Cerebellar cortex (tissue), 1 donor: ENCODE measurements at regions not wholly inside any gene's neighbourhood (a gene's known extent, or its start where the extent isn't known, plus 50 kb on each side); places are given as distances from the start of the nearest gene placed in this dataset.
"Not testable (repeated sequence)": the region's sequence is repeated elsewhere in the genome, so short reads cannot be mapped to it uniquely, and the experiment has no call there.

Source experiments
- DNase-seq: peaks from one replicate; pipeline ENCODE4 v3.0.0-alpha.2; 2015; ENCODE audit warnings: low spot score

GRCh38 chr6:48512390-48512789 is 401.4 kb upstream of the PTCHD4 start:
- DNase-seq = no peak

- no peak for DNase-seq
These were observed 400.4 kb upstream of the PTCHD4 start for GRCh38 chr6:48511378-48511777.

GRCh38 chr6:48505621-48506020 is 394.6 kb upstream of the PTCHD4 start:
- DNase-seq = no peak

GRCh38 chr6:48493432-48493831 is 382.4 kb upstream of the PTCHD4 start:
- not testable (repeated sequence) for DNase-seq

- no peak for DNase-seq
These were observed 379.7 kb upstream of the PTCHD4 start for GRCh38 chr6:48490658-48491057.

- DNase-seq = no peak
These were observed 375.9 kb upstream of the PTCHD4 start for GRCh38 chr6:48486876-48487275.

- DNase-seq = no peak
These were observed 375.4 kb upstream of the PTCHD4 start for GRCh38 chr6:48486373-48486772.

- no peak for DNase-seq
These were observed 365.3 kb upstream of the PTCHD4 start for GRCh38 chr6:48476257-48476656.

GRCh38 chr6:48475275-48475674 is 364.3 kb upstream of the PTCHD4 start:
- DNase-seq = no peak

GRCh38 chr6:48474830-48475229 is 363.8 kb upstream of the PTCHD4 start:
- no peak for DNase-seq

GRCh38 chr6:48474136-48474535 is 363.1 kb upstream of the PTCHD4 start:
- DNase-seq = no peak

GRCh38 chr6:48472535-48472934 is 361.5 kb upstream of the PTCHD4 start:
- DNase-seq = no peak

- no peak for DNase-seq
These were observed 361.1 kb upstream of the PTCHD4 start for GRCh38 chr6:48472091-48472490.

- DNase-seq = no peak
These were observed 360.3 kb upstream of the PTCHD4 start for GRCh38 chr6:48471326-48471725.

- no peak for DNase-seq
These were observed 338.0 kb upstream of the PTCHD4 start for GRCh38 chr6:48449002-48449401.

- DNase-seq = no peak
These were observed 336.3 kb upstream of the PTCHD4 start for GRCh38 chr6:48447251-48447650.

- no peak for DNase-seq
These were observed 318.6 kb upstream of the PTCHD4 start for GRCh38 chr6:48429610-48430009.

- no peak for DNase-seq
These were observed 318.0 kb upstream of the PTCHD4 start for GRCh38 chr6:48429021-48429420.

GRCh38 chr6:48426636-48427035 is 315.6 kb upstream of the PTCHD4 start:
- DNase-seq = no peak

- no peak for DNase-seq
These were observed 312.8 kb upstream of the PTCHD4 start for GRCh38 chr6:48423640-48424365.

GRCh38 chr6:48419992-48420391 is 309.0 kb upstream of the PTCHD4 start:
- no peak for DNase-seq

GRCh38 chr6:48417927-48418326 is 306.9 kb upstream of the PTCHD4 start:
- no peak for DNase-seq

- no peak for DNase-seq
These were observed 301.7 kb upstream of the PTCHD4 start for GRCh38 chr6:48412656-48413055.

- DNase-seq = no peak
These were observed 293.9 kb upstream of the PTCHD4 start for GRCh38 chr6:48404927-48405326.
